Gastrocnemius medialis (tissue), 4 donors: ENCODE measurements at regions not wholly inside any gene's neighbourhood (a gene's known extent, or its start where the extent isn't known, plus 50 kb on each side); places are given as distances from the start of the nearest gene placed in this dataset.

Source experiments
- ATAC-seq, 2 donors: fragments of 150-250 bp; one replicate each; pipeline ENCODE4 v1.9.1; 2016
- DNase-seq, 2 donors: peaks; one replicate each; pipeline ENCODE4 v3.0.0-alpha.2; 2019
- H3K27ac ChIP-seq, 4 donors: fragments of 200-600 bp; sonication (generic); 1 replicate in 1 of 4; 2 replicates in 3 of 4; pipeline ENCODE4 v1.5.1; 2016 to 2018; ENCODE audit warnings: mild to moderate bottlenecking in 2 of 4, moderate library complexity in 1 of 4
- H3K27me3 ChIP-seq, 3 donors: fragments of 200-600 bp; sonication (generic) in 2 of 3; 1 replicate in 1 of 3; 2 replicates in 2 of 3; pipeline versions ENCODE4 v1.5.1 to v1.6.0; 2016 to 2019; ENCODE audit warnings: mild to moderate bottlenecking in 1 of 3, moderate library complexity in 1 of 3
- H3K36me3 ChIP-seq, 2 donors: fragments of 200-600 bp; sonication (generic) in 1 of 2; one replicate each; pipeline ENCODE4 v1.5.1; 2017 to 2018
- H3K4me1 ChIP-seq, 2 donors: fragments of 200-600 bp; sonication (generic) in 1 of 2; one replicate each; pipeline ENCODE4 v1.5.1; 2016 to 2017; ENCODE audit warnings: mild to moderate bottlenecking in 2 of 2
- H3K4me3 ChIP-seq, 4 donors: fragments of 200-600 bp; sonication (generic) in 3 of 4; 1 replicate in 1 of 4; 2 replicates in 3 of 4; pipeline ENCODE4 v1.5.1; 2016 to 2019; ENCODE audit warnings: mild to moderate bottlenecking in 2 of 4
- H3K9me3 ChIP-seq, 3 donors: fragments of 200-600 bp; sonication (generic) in 2 of 3; 1 replicate in 1 of 3; 2 replicates in 2 of 3; pipeline ENCODE4 v1.5.1; 2016 to 2019
- CTCF ChIP-seq, 5 experiments: fragments of 450-650 bp in 3 of 5; fragments of 200-600 bp in 2 of 5; sonication (generic) in 2 of 5; IDR thresholded peaks in 4 of 5; conservative IDR thresholded peaks in 1 of 5; 1 replicate in 4 of 5; 2 replicates in 1 of 5; pipeline ENCODE4 v1.5.1; 2016 to 2019; ENCODE audit warnings: antibody characterized with exemption in 5 of 5, mild to moderate bottlenecking in 3 of 5, moderate library complexity in 3 of 5
- POLR2A ChIP-seq, 2 donors: fragments of 450-650 bp; IDR thresholded peaks; one replicate each; pipeline ENCODE4 v1.6.1; 2017; ENCODE audit warnings: antibody characterized with exemption in 2 of 2, mild to moderate bottlenecking in 2 of 2, moderate library complexity in 2 of 2
- in situ Hi-C, 4 donors: fragments of 200-750 bp; cut with MboI; loops; one replicate each; pipeline versions ENCODE4 v1.15.0 to v1.8.0; 2017; ENCODE audit warnings: low sequenced_read_pairs in 4 of 4
- intact Hi-C: fragments of 100-400 bp; cut with DNase I; formaldehyde crosslinking; loops from one replicate; pipeline ENCODE4 v1.15.1; 2023; ENCODE audit warnings: low total_unique reads

- H3K4me1 ChIP-seq: peaks cover 0 to 12% of the 10 kb centered on the region in 2 donors
- no peak for TF ChIP-seq POLR2A (IDR thresholded peaks at IDR 0.05)
- TF ChIP-seq CTCF (IDR thresholded peaks at IDR 0.05 in 4 of 5, conservative IDR thresholded peaks at IDR 0.05 in 1 of 5): no peak
- intact Hi-C loops (no loop called here), in situ Hi-C loops (no loop called here)
- no peaks in the 10 kb centered on the region for H3K9me3 ChIP-seq
- H3K27me3 ChIP-seq: no peaks in the 10 kb centered on the region
- no peak for ATAC-seq
- H3K36me3 ChIP-seq: no peaks in the 10 kb centered on the region
- no peak for DNase-seq
- no peak overlapping the region for H3K27ac ChIP-seq
- H3K4me3 ChIP-seq: no peak overlapping the region
These were observed 290.1 kb upstream of the SIX2 start for GRCh38 chr2:45299361-45299760.

- TF ChIP-seq POLR2A (IDR thresholded peaks at IDR 0.05): no peak
- no peak for TF ChIP-seq CTCF (IDR thresholded peaks at IDR 0.05 in 4 of 5, conservative IDR thresholded peaks at IDR 0.05 in 1 of 5)
- H3K9me3 ChIP-seq: no peaks in the 10 kb centered on the region
- H3K4me3 ChIP-seq: no peak overlapping the region
- in situ Hi-C loops: no loop called here
- H3K4me1 ChIP-seq: no peaks in the 10 kb centered on the region
- no peak for ATAC-seq
- H3K27ac ChIP-seq: no peak overlapping the region
- intact Hi-C loops: no loop called here
- no peaks in the 10 kb centered on the region for H3K36me3 ChIP-seq
- no peak for DNase-seq
- H3K27me3 ChIP-seq: no peaks in the 10 kb centered on the region
These were observed 283.9 kb upstream of the SIX2 start for GRCh38 chr2:45293182-45293581.

- intact Hi-C loops: no loop called here
- Histone ChIP-seq H3K4me3 (no peak overlapping the region), H3K27me3 (no peaks in the 10 kb centered on the region), H3K27ac (no peak overlapping the region), H3K36me3 (no peaks in the 10 kb centered on the region), H3K9me3 (no peaks in the 10 kb centered on the region), H3K4me1 (no peaks in the 10 kb centered on the region)
- DNase-seq (no peak), ATAC-seq (no peak)
- in situ Hi-C loops: no loop called here
- no peak for TF ChIP-seq CTCF (IDR thresholded peaks at IDR 0.05 in 4 of 5, conservative IDR thresholded peaks at IDR 0.05 in 1 of 5)
These were observed 282.0 kb upstream of the SIX2 start for GRCh38 chr2:45291296-45291701.

GRCh38 chr2:45289997-45290709 is 280.9 kb upstream of the SIX2 start:
- Histone ChIP-seq H3K4me1 (no peaks in the 10 kb centered on the region), H3K36me3 (no peaks in the 10 kb centered on the region), H3K4me3 (no peak overlapping the region), H3K27ac (no peak overlapping the region), H3K27me3 (no peaks in the 10 kb centered on the region), H3K9me3 (no peaks in the 10 kb centered on the region)
- no peak for TF ChIP-seq CTCF (IDR thresholded peaks at IDR 0.05 in 4 of 5, conservative IDR thresholded peaks at IDR 0.05 in 1 of 5)
- no peak for TF ChIP-seq POLR2A (IDR thresholded peaks at IDR 0.05)
- in situ Hi-C loops: no loop called here
- ATAC-seq: no peak
- no peak for DNase-seq
- intact Hi-C loops: no loop called here
